ENCODE measurements at regions not wholly inside any gene's neighbourhood (a gene's known extent, or its start where the extent isn't known, plus 50 kb on each side); places are given as distances from the start of the nearest gene placed in this dataset.

DNA sequence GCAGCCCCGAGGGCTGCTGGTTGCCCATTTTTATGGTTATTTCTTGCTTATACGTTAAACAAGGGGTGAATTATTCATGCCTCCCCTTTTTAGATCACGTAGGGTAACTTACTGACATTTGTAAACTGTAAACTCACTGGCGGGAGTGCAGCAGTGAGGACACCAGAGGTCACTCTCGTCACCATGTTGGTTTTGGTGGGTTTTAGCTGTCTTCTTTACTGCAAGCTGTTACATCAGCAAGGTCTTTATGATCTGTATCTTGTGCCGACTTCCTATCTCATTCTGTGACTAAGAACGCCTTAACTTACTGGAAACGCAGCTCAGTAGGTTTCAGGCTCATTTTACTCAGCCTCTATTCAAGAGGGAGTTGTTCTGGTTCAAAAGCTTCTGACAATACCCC, 155.0 kb upstream of the PRDM9 start:
- TF ChIP-seq, protein P1, sequence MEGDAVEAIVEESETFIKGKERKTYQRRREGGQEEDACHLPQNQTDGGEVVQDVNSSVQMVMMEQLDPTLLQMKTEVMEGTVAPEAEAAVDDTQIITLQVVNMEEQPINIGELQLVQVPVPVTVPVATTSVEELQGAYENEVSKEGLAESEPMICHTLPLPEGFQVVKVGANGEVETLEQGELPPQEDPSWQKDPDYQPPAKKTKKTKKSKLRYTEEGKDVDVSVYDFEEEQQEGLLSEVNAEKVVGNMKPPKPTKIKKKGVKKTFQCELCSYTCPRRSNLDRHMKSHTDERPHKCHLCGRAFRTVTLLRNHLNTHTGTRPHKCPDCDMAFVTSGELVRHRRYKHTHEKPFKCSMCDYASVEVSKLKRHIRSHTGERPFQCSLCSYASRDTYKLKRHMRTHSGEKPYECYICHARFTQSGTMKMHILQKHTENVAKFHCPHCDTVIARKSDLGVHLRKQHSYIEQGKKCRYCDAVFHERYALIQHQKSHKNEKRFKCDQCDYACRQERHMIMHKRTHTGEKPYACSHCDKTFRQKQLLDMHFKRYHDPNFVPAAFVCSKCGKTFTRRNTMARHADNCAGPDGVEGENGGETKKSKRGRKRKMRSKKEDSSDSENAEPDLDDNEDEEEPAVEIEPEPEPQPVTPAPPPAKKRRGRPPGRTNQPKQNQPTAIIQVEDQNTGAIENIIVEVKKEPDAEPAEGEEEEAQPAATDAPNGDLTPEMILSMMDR (IDR thresholded peaks at IDR 0.05): no peak
- TF ChIP-seq POLR2A (IDR thresholded peaks at IDR 0.05): no peak

Data from thyroid gland (tissue), 4 donors.